Retina (tissue), 1 donor: ENCODE measurements at regions not wholly inside any gene's neighbourhood (a gene's known extent, or its start where the extent isn't known, plus 50 kb on each side); places are given as distances from the start of the nearest gene placed in this dataset.
"Not testable (repeated sequence)": the region's sequence is repeated elsewhere in the genome, so short reads cannot be mapped to it uniquely, and the experiment has no call there.

ENCODE experiments used
- DNase-seq: peaks from one replicate; pipeline ENCODE4 v3.0.0-alpha.2; 2016

- no peak for DNase-seq
Observed at GRCh38 chr18:51248685-51249084, 51.2 kb upstream of the MEX3C start.

GRCh38 chr18:51250006-51250405, 52.5 kb upstream of the MEX3C start:
- no peak for DNase-seq

GRCh38 chr18:51250458-51251024, 53.1 kb upstream of the MEX3C start:
- DNase-seq: no peak

- DNase-seq: no peak
Observed at GRCh38 chr18:51251625-51252024, 54.1 kb upstream of the MEX3C start.

- no peak for DNase-seq
Observed at GRCh38 chr18:51253476-51253875, 56.0 kb upstream of the MEX3C start.

GRCh38 chr18:51255693-51256092, 58.2 kb upstream of the MEX3C start:
- no peak for DNase-seq

- no peak for DNase-seq
Observed at GRCh38 chr18:51257150-51257549, 59.7 kb upstream of the MEX3C start.

GRCh38 chr18:51260118-51260517, 62.6 kb upstream of the MEX3C start:
- no peak for DNase-seq

GRCh38 chr18:51266077-51266476, 68.6 kb upstream of the MEX3C start:
- DNase-seq: not testable (repeated sequence)

GRCh38 chr18:51266773-51267172, 69.3 kb upstream of the MEX3C start:
- DNase-seq: no peak

- DNase-seq: no peak
Observed at GRCh38 chr18:51273437-51273836, 76.0 kb upstream of the MEX3C start.

GRCh38 chr18:51275712-51276476, 78.4 kb upstream of the MEX3C start:
- DNase-seq: no peak

- peak; percentile 4 for DNase-seq
Observed at GRCh38 chr18:51278045-51278649, 80.7 kb upstream of the MEX3C start.

GRCh38 chr18:51279367-51279984, 82.0 kb upstream of the MEX3C start:
- DNase-seq: no peak

GRCh38 chr18:51287818-51288508, 90.5 kb upstream of the MEX3C start:
- no peak for DNase-seq

GRCh38 chr18:51288582-51288981, 91.1 kb upstream of the MEX3C start:
- no peak for DNase-seq

GRCh38 chr18:51290860-51291259, 93.4 kb upstream of the MEX3C start:
- no peak for DNase-seq

- no peak for DNase-seq
Observed at GRCh38 chr18:51300912-51301311, 103.4 kb upstream of the MEX3C start.

GRCh38 chr18:51301376-51301775, 103.9 kb upstream of the MEX3C start:
- DNase-seq: no peak

- no peak for DNase-seq
Observed at GRCh38 chr18:51316677-51317076, 119.2 kb upstream of the MEX3C start.

- DNase-seq: no peak
Observed at GRCh38 chr18:51321696-51322095, 124.2 kb upstream of the MEX3C start.

- no peak for DNase-seq
Observed at GRCh38 chr18:51323961-51324360, 126.5 kb upstream of the MEX3C start.

GRCh38 chr18:51330148-51330547, 132.7 kb upstream of the MEX3C start:
- no peak for DNase-seq
